H1 (cell line): ENCODE measurements at regions not wholly inside any gene's neighbourhood (a gene's known extent, or its start where the extent isn't known, plus 50 kb on each side); places are given as distances from the start of the nearest gene placed in this dataset.

Experiments
- CTCF ChIA-PET: fragments of 300-600 bp; sonication (Branson Sonifier 250); formaldehyde crosslinking; loops from one replicate; lab custom pipeline; 2021; ENCODE audit not compliant: partially characterized antibody; lab: Charles Lee
- POLR2A ChIA-PET: fragments of 300-600 bp; sonication (Branson Sonifier 250); formaldehyde crosslinking; loops from one replicate; lab custom pipeline; 2021; ENCODE audit warnings: inconsistent platforms; ENCODE audit not compliant: partially characterized antibody; lab: Charles Lee
- DNase-seq, 2 experiments: peaks; one replicate each; pipeline versions ENCODE4 v3.0.0 to v3.0.0-alpha.2; 2010 to 2022; ENCODE audit warnings: low spot score in 2 of 2, low read depth in 1 of 2, mixed read lengths in 1 of 2
- FAIRE-seq: peaks from 2 replicates; lab custom pipeline; 2011; peaks lifted over from hg19 to GRCh38; lab: Jason Lieb, UNC
- H2AFZ ChIP-seq: 2 replicates; pipeline ENCODE4 v1.8.1; 2012; ENCODE audit warnings: low read length, inconsistent platforms
- H2AK5ac ChIP-seq: 2 replicates; pipeline ENCODE4 v1.6.1; 2013; ENCODE audit warnings: low read depth, low read length
- H2BK120ac ChIP-seq: replicated peaks from 2 replicates; pipeline ENCODE3; 2013; ENCODE audit warnings: low read depth, low read length, inconsistent platforms
- H2BK12ac ChIP-seq: 2 replicates; pipeline ENCODE4 v1.6.1; 2013; ENCODE audit warnings: low read depth, low read length
- H2BK15ac ChIP-seq: 2 replicates; pipeline ENCODE4 v1.6.1; 2013; ENCODE audit warnings: low read length
- H2BK20ac ChIP-seq: 2 replicates; pipeline ENCODE4 v1.6.1; 2013; ENCODE audit warnings: low read length
- H2BK5ac ChIP-seq: 2 replicates; pipeline ENCODE4 v1.6.1; 2013; ENCODE audit warnings: low read depth, low read length
- H3K14ac ChIP-seq: 2 replicates; pipeline ENCODE4 v1.6.1; 2013; ENCODE audit warnings: inconsistent platforms; ENCODE audit not compliant: insufficient read length
- H3K18ac ChIP-seq: 2 replicates; pipeline ENCODE4 v1.6.1; 2013; ENCODE audit warnings: low read length; ENCODE audit errors: extremely low read depth
- H3K23ac ChIP-seq: 2 replicates; pipeline ENCODE4 v1.6.1; 2013; ENCODE audit warnings: inconsistent platforms; ENCODE audit not compliant: insufficient read length
- H3K23me2 ChIP-seq: 2 replicates; pipeline ENCODE4 v1.6.1; 2013; ENCODE audit warnings: low read depth, low read length
- H3K27ac ChIP-seq: 2 replicates; pipeline ENCODE4 v1.6.1; 2011; ENCODE audit warnings: low read depth, low read length, inconsistent platforms
- H3K27me3 ChIP-seq, 4 experiments: replicated peaks in 1 of 4; 1 replicate in 1 of 4; 2 replicates in 3 of 4; pipeline versions ENCODE4 v1.6.1 to v1.8.1; 2011 to 2013; ENCODE audit warnings: low read length in 3 of 4, mild to moderate bottlenecking in 3 of 4, inconsistent platforms in 2 of 4, mixed read lengths in 2 of 4, moderate library complexity in 1 of 4; ENCODE audit not compliant: control insufficient read depth in 3 of 4, insufficient read depth in 3 of 4; ENCODE audit errors: extremely low read depth in 1 of 4
- H3K36me3 ChIP-seq, 4 experiments: 2 replicates each; pipeline versions ENCODE4 v1.6.1 to v1.8.1; 2011 to 2013; ENCODE audit warnings: mild to moderate bottlenecking in 4 of 4, low read length in 3 of 4, moderate library complexity in 2 of 4, control low read depth in 1 of 4, inconsistent platforms in 1 of 4; ENCODE audit not compliant: insufficient read depth in 4 of 4, control insufficient read depth in 2 of 4
- H3K4ac ChIP-seq: replicated peaks from 2 replicates; pipeline ENCODE3; 2013; ENCODE audit warnings: low read length, low read depth, mixed read lengths, inconsistent platforms; ENCODE audit not compliant: insufficient read length
- H3K4me1 ChIP-seq, 4 experiments: replicated peaks in 1 of 4; 1 replicate in 1 of 4; 2 replicates in 3 of 4; pipeline versions ENCODE4 v1.6.1 to v1.8.1; 2011 to 2013; ENCODE audit warnings: low read length in 3 of 4, inconsistent platforms in 2 of 4, mixed read lengths in 1 of 4; ENCODE audit not compliant: insufficient read depth in 4 of 4, control insufficient read depth in 3 of 4
- H3K4me2 ChIP-seq, 2 experiments: 2 replicates each; pipeline versions ENCODE4 v1.6.1 to v1.8.1; 2011 to 2013; ENCODE audit warnings: low read depth in 2 of 2, low read length in 2 of 2, control low read depth in 1 of 2, inconsistent platforms in 1 of 2, mild to moderate bottlenecking in 1 of 2; ENCODE audit not compliant: insufficient read depth in 1 of 2
- H3K4me3 ChIP-seq, 4 experiments: fragments of 200-600, 300-600 bp in 1 of 4; sonication (generic), shearing (Covaris generic), sonication (Bioruptor Twin) in 1 of 4; 2 replicates each; pipeline versions ENCODE4 v1.5.1 to v1.8.1; 2011 to 2016; ENCODE audit warnings: low read length in 4 of 4, low read depth in 3 of 4, control low read depth in 2 of 4, inconsistent platforms in 2 of 4, mild to moderate bottlenecking in 2 of 4, mixed read lengths in 1 of 4, moderate library complexity in 1 of 4; ENCODE audit not compliant: insufficient read depth in 2 of 4; ENCODE audit errors: extremely low read depth in 1 of 4
- H3K56ac ChIP-seq: replicated peaks from 2 replicates; pipeline ENCODE3; 2013; ENCODE audit warnings: low read depth, mild to moderate bottlenecking, mixed read lengths, low read length, inconsistent platforms; ENCODE audit not compliant: insufficient read length
- H3K79me1 ChIP-seq: 2 replicates; pipeline ENCODE4 v1.6.1; 2013; ENCODE audit warnings: low read depth, low read length, control low read depth
- H3K79me2 ChIP-seq, 2 experiments: 2 replicates each; pipeline versions ENCODE4 v1.6.1 to v1.8.1; 2012 to 2013; ENCODE audit warnings: low read length in 2 of 2, mild to moderate bottlenecking in 2 of 2, inconsistent platforms in 1 of 2; ENCODE audit not compliant: insufficient read depth in 2 of 2, control insufficient read depth in 1 of 2
- H3K9ac ChIP-seq, 4 experiments: replicated peaks in 1 of 4; 1 replicate in 1 of 4; 2 replicates in 3 of 4; pipeline versions ENCODE4 v1.6.1 to v1.8.1; 2011 to 2013; ENCODE audit warnings: low read depth in 3 of 4, low read length in 3 of 4, control low read depth in 2 of 4, mild to moderate bottlenecking in 2 of 4, moderate library complexity in 2 of 4, inconsistent platforms in 1 of 4; ENCODE audit errors: extremely low read depth in 1 of 4
- H3K9me3 ChIP-seq, 2 experiments: 2 replicates each; pipeline versions ENCODE4 v1.6.1 to v1.8.1; 2012 to 2013; ENCODE audit warnings: mild to moderate bottlenecking in 2 of 2, moderate library complexity in 2 of 2, control low read depth in 1 of 2, inconsistent platforms in 1 of 2, low read depth in 1 of 2, low read length in 1 of 2, mixed read lengths in 1 of 2; ENCODE audit not compliant: insufficient read depth in 2 of 2
- H4K20me1 ChIP-seq, 2 experiments: replicated peaks in 1 of 2; 2 replicates each; pipeline versions ENCODE3 to v1.8.1; 2011 to 2013; ENCODE audit warnings: inconsistent platforms in 2 of 2, low read length in 2 of 2, mild to moderate bottlenecking in 1 of 2; ENCODE audit not compliant: insufficient read depth in 2 of 2, control insufficient read depth in 1 of 2
- H4K5ac ChIP-seq: 2 replicates; pipeline ENCODE4 v1.6.1; 2013; ENCODE audit warnings: low read length, low read depth, mixed read lengths, inconsistent platforms; ENCODE audit not compliant: insufficient read length
- H4K8ac ChIP-seq: 2 replicates; pipeline ENCODE4 v1.8.0; 2013; ENCODE audit warnings: mild to moderate bottlenecking, moderate library complexity, low read length, inconsistent platforms; ENCODE audit not compliant: insufficient read depth; ENCODE audit errors: extremely low read depth
- H4K91ac ChIP-seq: replicated peaks from 2 replicates; pipeline ENCODE3; 2013; ENCODE audit warnings: low read length, mixed read lengths, inconsistent platforms; ENCODE audit not compliant: insufficient read length
- BCL11A ChIP-seq, 2 experiments: IDR thresholded peaks; one replicate each; pipeline ENCODE4 v1.6.1; 2011; ENCODE audit warnings: low read depth in 2 of 2, low read length in 2 of 2, mild to moderate bottlenecking in 2 of 2
- CEBPB ChIP-seq: IDR thresholded peaks from 2 replicates; pipeline ENCODE4 v1.6.1; 2012; ENCODE audit warnings: low read depth, low read length
- KDM4A ChIP-seq: IDR thresholded peaks from one replicate; pipeline ENCODE4 v1.7.1; 2012; ENCODE audit warnings: low read depth, mild to moderate bottlenecking, moderate library complexity, low read length, inconsistent platforms; ENCODE audit not compliant: severe bottlenecking
- POLR2A ChIP-seq, 2 experiments: IDR thresholded peaks; 1 replicate in 1 of 2; 2 replicates in 1 of 2; pipeline ENCODE4 v1.6.1; 2011; ENCODE audit warnings: low read depth in 2 of 2, low read length in 2 of 2, mild to moderate bottlenecking in 2 of 2; ENCODE audit errors: control extremely low read depth in 1 of 2
- RXRA ChIP-seq: IDR thresholded peaks from 2 replicates; pipeline ENCODE4 v1.6.1; 2011; ENCODE audit warnings: low read depth, mild to moderate bottlenecking, low read length, moderate library complexity; ENCODE audit not compliant: insufficient read depth
- SIX5 ChIP-seq: IDR thresholded peaks from 2 replicates; pipeline ENCODE4 v1.6.1; 2011; ENCODE audit warnings: mild to moderate bottlenecking, low read depth, low read length
- SP1 ChIP-seq: IDR thresholded peaks from 2 replicates; pipeline ENCODE4 v1.6.1; 2011; ENCODE audit warnings: low read depth, low read length
- ZNF274 ChIP-seq: IDR thresholded peaks from 2 replicates; pipeline ENCODE4 v1.7.0; 2012; ENCODE audit warnings: low read length, borderline replicate concordance; ENCODE audit errors: extremely low read depth
- WGBS, 2 experiments: shearing (Covaris generic) in 1 of 2; methylation state at CpG; one replicate each; pipeline versions ENCODE4 v1.1.6 to v1.1.7; 2013 to 2015; ENCODE audit warnings: low lambda C conversion rate in 2 of 2, mixed read lengths in 2 of 2, inconsistent platforms in 1 of 2, low coverage in 1 of 2, missing lambda C conversion rate in 1 of 2; ENCODE audit not compliant: insufficient replicate concordance in 2 of 2, insufficient coverage in 1 of 2, insufficient read length in 1 of 2; ENCODE audit errors: extremely low coverage in 1 of 2, missing lambda C conversion rate in 1 of 2; 5-methylcytosine and 5-hydroxymethylcytosine counted together
- TF ChIP-seq, protein P1 (sequence below): IDR thresholded peaks from 2 replicates; pipeline ENCODE4 v1.6.1; 2012; ENCODE audit warnings: inconsistent platforms
- TF ChIP-seq, protein P2 (sequence below): IDR thresholded peaks from 2 replicates; pipeline ENCODE4 v1.6.1; 2012; ENCODE audit warnings: low read length, inconsistent platforms

DNA sequence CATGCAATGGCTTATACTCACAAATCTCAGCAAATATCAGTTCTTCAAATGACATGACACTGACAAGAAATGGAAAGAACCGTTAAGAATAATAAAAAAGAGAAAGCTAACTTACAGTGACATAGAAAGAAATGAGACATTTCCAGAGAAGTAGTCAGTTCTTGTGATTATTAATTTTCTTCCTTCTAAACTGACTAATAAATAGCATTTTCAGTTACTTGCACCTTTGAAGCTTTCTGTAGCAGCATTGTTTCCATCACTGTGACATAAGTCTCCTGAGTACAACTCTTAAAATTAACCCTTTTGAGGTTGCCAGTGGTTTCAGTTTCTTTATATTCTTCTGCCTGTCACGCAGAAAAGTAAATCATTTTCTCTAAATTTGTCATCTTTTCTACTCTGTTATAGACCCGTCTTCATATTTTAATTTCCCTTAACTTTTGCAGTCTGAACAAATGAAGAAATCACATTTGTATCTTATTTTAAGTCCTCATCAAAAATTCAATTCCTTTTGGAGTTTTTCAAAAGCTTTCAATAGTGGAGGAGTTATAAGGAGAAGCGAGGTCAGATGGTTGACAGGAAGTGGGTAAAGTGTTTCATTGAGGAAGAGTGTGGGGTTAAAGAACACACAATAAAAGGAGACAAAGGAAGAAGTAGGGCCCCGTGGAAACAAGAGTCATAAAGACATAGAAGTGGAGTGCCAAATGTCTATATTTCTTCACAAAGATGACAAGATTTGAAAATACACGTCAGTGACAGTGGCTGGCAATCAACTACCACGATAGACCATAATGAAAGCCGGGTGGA lies 57.9 kb upstream of the S1PR1 start:
- H3K36me3 ChIP-seq = no peaks in the 10 kb centered on the region
- DNase-seq (no peak), FAIRE-seq (no peak)
- no peak overlapping the region for H2BK15ac ChIP-seq
- no peak overlapping the region for H4K5ac ChIP-seq
- ChIA-PET POLR2A (no interaction called here), CTCF (interaction anchor here (0.9 kb wide), 1 partner anchor 60 kb away, joined by 3 read pairs; no protein-coding TSS in a partner anchor)
- TF ChIP-seq, protein P1, sequence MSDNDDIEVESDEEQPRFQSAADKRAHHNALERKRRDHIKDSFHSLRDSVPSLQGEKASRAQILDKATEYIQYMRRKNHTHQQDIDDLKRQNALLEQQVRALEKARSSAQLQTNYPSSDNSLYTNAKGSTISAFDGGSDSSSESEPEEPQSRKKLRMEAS = no peak
- TF ChIP-seq SIX5 = no peak
- no peak for TF ChIP-seq ZNF274
- no peak for TF ChIP-seq SP1
- TF ChIP-seq KDM4A = no peak
- TF ChIP-seq, protein P2, sequence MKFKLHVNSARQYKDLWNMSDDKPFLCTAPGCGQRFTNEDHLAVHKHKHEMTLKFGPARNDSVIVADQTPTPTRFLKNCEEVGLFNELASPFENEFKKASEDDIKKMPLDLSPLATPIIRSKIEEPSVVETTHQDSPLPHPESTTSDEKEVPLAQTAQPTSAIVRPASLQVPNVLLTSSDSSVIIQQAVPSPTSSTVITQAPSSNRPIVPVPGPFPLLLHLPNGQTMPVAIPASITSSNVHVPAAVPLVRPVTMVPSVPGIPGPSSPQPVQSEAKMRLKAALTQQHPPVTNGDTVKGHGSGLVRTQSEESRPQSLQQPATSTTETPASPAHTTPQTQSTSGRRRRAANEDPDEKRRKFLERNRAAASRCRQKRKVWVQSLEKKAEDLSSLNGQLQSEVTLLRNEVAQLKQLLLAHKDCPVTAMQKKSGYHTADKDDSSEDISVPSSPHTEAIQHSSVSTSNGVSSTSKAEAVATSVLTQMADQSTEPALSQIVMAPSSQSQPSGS = no peak
- TF ChIP-seq BCL11A (IDR thresholded peaks at IDR 0.05; ENCODE audit: low read depth in 2 of 2, low read length in 2 of 2) = no peak
- TF ChIP-seq RXRA = no peak
- TF ChIP-seq CEBPB = no peak
- TF ChIP-seq POLR2A (IDR thresholded peaks at IDR 0.05; ENCODE audit: control extremely low read depth in 1 of 2, low read depth in 2 of 2, low read length in 2 of 2) = no peak
- H3K23ac ChIP-seq = no peak overlapping the region
- no peaks in the 10 kb centered on the region for H3K27me3 ChIP-seq
- H3K9ac ChIP-seq = no peak overlapping the region
- H3K56ac ChIP-seq = no peak overlapping the region
- H2BK5ac ChIP-seq = no peak overlapping the region
- no peak overlapping the region for H3K18ac ChIP-seq
- no peak overlapping the region for H3K27ac ChIP-seq
- no peak overlapping the region for H2AK5ac ChIP-seq
- H3K9me3 ChIP-seq = no peaks in the 10 kb centered on the region
- 85% methylated on average over 8 of the region's 8 CpGs; no CpG with 5 or more reads in 1 of the 2 experiments for whole genome bisulfite sequencing, 2 experiments
- no peak overlapping the region for H2AFZ ChIP-seq
- no peaks in the 10 kb centered on the region for H3K79me2 ChIP-seq
- no peak overlapping the region for H2BK12ac ChIP-seq
- H3K79me1 ChIP-seq = no peaks in the 10 kb centered on the region
- no peak overlapping the region for H4K91ac ChIP-seq
- H2BK120ac ChIP-seq = no peak overlapping the region
- H3K14ac ChIP-seq = no peak overlapping the region
- H4K20me1 ChIP-seq = no peaks in the 10 kb centered on the region
- no peak overlapping the region for H3K4ac ChIP-seq
- H3K23me2 ChIP-seq = no peaks in the 10 kb centered on the region
- H3K4me2 ChIP-seq = no peak overlapping the region
- H3K4me3 ChIP-seq = no peak overlapping the region
- no peaks in the 10 kb centered on the region for H3K4me1 ChIP-seq
- no peak overlapping the region for H4K8ac ChIP-seq
- no peak overlapping the region for H2BK20ac ChIP-seq
